Upper lobe of left lung (tissue), 4 donors: ENCODE measurements at regions not wholly inside any gene's neighbourhood (a gene's known extent, or its start where the extent isn't known, plus 50 kb on each side); places are given as distances from the start of the nearest gene placed in this dataset.

Source experiments
- CTCF ChIP-seq, 6 experiments: fragments of 450-650 bp in 4 of 6; fragments of 200-600 bp in 2 of 6; sonication (generic) in 2 of 6; IDR thresholded peaks; one replicate each; pipeline ENCODE4 v1.5.1; 2016 to 2019; ENCODE audit warnings: antibody characterized with exemption in 6 of 6
- EP300 ChIP-seq, 4 donors: sonication (generic); formaldehyde crosslinking; IDR thresholded peaks; one replicate each; pipeline ENCODE4 v1.5.1; 2017; ENCODE audit warnings: antibody characterized with exemption in 4 of 4, control low read depth in 2 of 4
- POLR2A ChIP-seq, 4 donors: fragments of 450-650 bp; IDR thresholded peaks; one replicate each; pipeline ENCODE4 v1.5.1; 2016 to 2017; ENCODE audit warnings: antibody characterized with exemption in 4 of 4, mild to moderate bottlenecking in 2 of 4

DNA sequence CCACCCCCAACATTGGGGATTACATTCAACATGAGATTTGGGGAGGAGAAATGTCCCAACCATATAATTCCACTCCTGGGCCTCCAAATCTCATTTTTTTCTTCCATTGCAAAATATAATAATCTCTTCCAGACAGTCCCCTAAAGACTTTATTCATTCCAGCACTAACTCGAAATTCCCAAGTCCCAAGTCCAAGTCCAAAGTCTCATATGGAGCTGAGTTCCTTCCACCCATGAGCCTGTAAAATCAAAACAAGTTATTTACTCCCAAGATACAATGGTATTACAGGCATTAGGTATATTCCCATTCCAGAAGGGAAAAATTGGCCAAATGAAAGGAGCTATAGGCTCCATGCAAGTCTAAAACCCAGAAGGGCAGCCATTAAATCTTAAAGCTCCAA, 56.7 kb downstream of the P2RY1 start:
- TF ChIP-seq CTCF (IDR thresholded peaks at IDR 0.05) (no peak), EP300 (IDR thresholded peaks at IDR 0.05) (no peak), POLR2A (IDR thresholded peaks at IDR 0.05) (no peak)
